Neural cell (in vitro differentiated cells): ENCODE measurements at regions not wholly inside any gene's neighbourhood (a gene's known extent, or its start where the extent isn't known, plus 50 kb on each side); places are given as distances from the start of the nearest gene placed in this dataset.

Source experiments
- H2AFZ ChIP-seq: fragments of 200-600, 300-800 bp; sonication (generic), shearing (Covaris generic); 2 replicates; pipeline ENCODE4 v1.6.0; 2014; ENCODE audit warnings: low read depth, mild to moderate bottlenecking, antibody characterized with exemption, low read length, moderate library complexity
- H3F3A ChIP-seq: fragments of 200-600 bp; shearing (Covaris generic); 2 replicates; pipeline ENCODE4 v1.6.1; 2016; ENCODE audit warnings: mild to moderate bottlenecking, moderate library complexity, mixed read lengths, antibody characterized with exemption, low read length; ENCODE audit not compliant: insufficient read depth, poor library complexity, severe bottlenecking
- H3K27ac ChIP-seq: fragments of 200-600, 300-800 bp; sonication (generic), shearing (Covaris generic); 2 replicates; pipeline ENCODE4 v1.5.1; 2014; ENCODE audit warnings: mild to moderate bottlenecking, low read length, moderate library complexity
- H3K27me3 ChIP-seq: fragments of 300-800, 200-600 bp; sonication (generic), shearing (Covaris generic); 2 replicates; pipeline ENCODE4 v1.6.0; 2014; ENCODE audit warnings: mild to moderate bottlenecking, low read depth, low read length, moderate library complexity; ENCODE audit not compliant: insufficient read depth
- H3K36me3 ChIP-seq: fragments of 300-800, 200-600 bp; sonication (generic), shearing (Covaris generic); 2 replicates; pipeline ENCODE4 v1.5.1; 2014; ENCODE audit warnings: mild to moderate bottlenecking, antibody characterized with exemption, low read length, moderate library complexity; ENCODE audit not compliant: insufficient read depth
- H3K4me2 ChIP-seq: fragments of 300-800, 200-600 bp; sonication (generic), shearing (Covaris generic); 2 replicates; pipeline ENCODE4 v1.6.0; 2014; ENCODE audit warnings: mild to moderate bottlenecking, low read length
- H3K4me3 ChIP-seq: fragments of 300-800, 200-600 bp; sonication (generic), shearing (Covaris generic); 2 replicates; pipeline ENCODE4 v1.5.1; 2014; ENCODE audit warnings: mild to moderate bottlenecking, low read length, moderate library complexity
- H3K79me2 ChIP-seq: fragments of 200-600 bp; shearing (Covaris generic); replicated peaks from 2 replicates; pipeline ENCODE4 v1.6.0; 2014; ENCODE audit warnings: mild to moderate bottlenecking, low read length, moderate library complexity; ENCODE audit not compliant: insufficient read depth
- H3K9ac ChIP-seq: fragments of 300-800, 200-600 bp; sonication (generic), shearing (Covaris generic); 2 replicates; pipeline ENCODE4 v1.6.1; 2016; ENCODE audit warnings: mild to moderate bottlenecking, low read length, mixed read lengths
- H3K9me2 ChIP-seq: fragments of 200-600 bp; shearing (Covaris generic); 2 replicates; pipeline ENCODE4 v1.6.1; 2016; ENCODE audit warnings: mild to moderate bottlenecking, low read length, mixed read lengths; ENCODE audit not compliant: insufficient read depth
- H3K9me3 ChIP-seq: fragments of 200-600, 300-800 bp; sonication (generic), shearing (Covaris generic); 2 replicates; pipeline ENCODE4 v1.6.1; 2016; ENCODE audit warnings: mild to moderate bottlenecking, mixed run types, low read length, moderate library complexity, mixed read lengths
- H4K20me1 ChIP-seq: fragments of 200-600 bp; shearing (Covaris generic); 2 replicates; pipeline ENCODE4 v1.6.1; 2016; ENCODE audit warnings: mild to moderate bottlenecking, mixed run types; ENCODE audit not compliant: insufficient read depth
- EP300 ChIP-seq: fragments of 450-650 bp; conservative IDR thresholded peaks from 2 replicates; pipeline ENCODE4 v1.6.1; 2014; ENCODE audit warnings: antibody characterized with exemption, mild to moderate bottlenecking, moderate library complexity; ENCODE audit not compliant: poor library complexity, severe bottlenecking
- EZH2 ChIP-seq: fragments of 200-600, 300-800 bp; shearing (Covaris generic), sonication (generic); IDR thresholded peaks from 2 replicates; pipeline ENCODE4 v1.6.1; 2014; ENCODE audit warnings: antibody characterized with exemption, low read length, borderline replicate concordance, mild to moderate bottlenecking; ENCODE audit not compliant: insufficient read depth, poor library complexity, severe bottlenecking
- MXI1 ChIP-seq: fragments of 450-650 bp; conservative IDR thresholded peaks from 2 replicates; pipeline ENCODE4 v1.6.1; 2014; ENCODE audit warnings: antibody characterized with exemption, mild to moderate bottlenecking; ENCODE audit not compliant: poor library complexity, severe bottlenecking
- POLR2AphosphoS5 ChIP-seq: IDR thresholded peaks from 2 replicates; pipeline ENCODE4 v1.6.1; 2012
- RAD21 ChIP-seq: fragments of 450-650 bp; conservative IDR thresholded peaks from 2 replicates; pipeline ENCODE4 v1.6.1; 2014; ENCODE audit warnings: antibody characterized with exemption, mild to moderate bottlenecking, moderate library complexity
- SMC3 ChIP-seq: fragments of 450-650 bp; conservative IDR thresholded peaks from 2 replicates; pipeline ENCODE4 v1.6.1; 2014; ENCODE audit warnings: antibody characterized with exemption, mild to moderate bottlenecking, moderate library complexity; ENCODE audit not compliant: poor library complexity
- TAF1 ChIP-seq: IDR thresholded peaks from 2 replicates; pipeline ENCODE4 v1.6.1; 2012; ENCODE audit warnings: low read depth
- TF ChIP-seq, protein P1 (sequence below): fragments of 450-650 bp; IDR thresholded peaks from 2 replicates; pipeline ENCODE4 v1.5.1; 2014; ENCODE audit warnings: antibody characterized with exemption, mild to moderate bottlenecking, moderate library complexity; ENCODE audit not compliant: poor library complexity, severe bottlenecking
- TF ChIP-seq, protein P2 (sequence below): IDR thresholded peaks from 2 replicates; pipeline ENCODE4 v1.6.1; 2012; ENCODE audit warnings: borderline replicate concordance

DNA sequence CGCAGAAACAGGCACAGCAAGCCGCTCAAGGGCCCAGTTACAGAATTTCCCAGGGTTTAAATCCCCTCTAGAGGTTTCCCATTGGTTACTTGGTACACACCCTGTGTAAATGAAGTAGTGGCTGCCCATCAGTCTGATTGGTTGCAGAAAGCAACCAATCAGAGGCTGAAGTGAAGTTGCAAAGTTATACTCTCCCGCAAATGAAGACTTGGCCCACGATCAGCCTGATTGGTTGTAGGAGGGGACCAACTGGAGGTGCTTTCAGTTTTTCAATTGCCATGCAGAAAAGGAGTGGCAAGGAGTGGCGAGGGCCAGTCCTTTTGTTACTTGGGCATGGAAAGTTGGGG, 909.2 kb upstream of the AUTS2 start:
- Histone ChIP-seq H3K9ac (no peak overlapping the region), H3K27ac (no peak overlapping the region), H2AFZ (no peak overlapping the region), H3K36me3 (no peaks in the 10 kb centered on the region), H3K9me2 (no peaks in the 10 kb centered on the region), H3K27me3 (no peaks in the 10 kb centered on the region), H4K20me1 (no peaks in the 10 kb centered on the region), H3K79me2 (no peaks in the 10 kb centered on the region), H3K9me3 (no peaks in the 10 kb centered on the region), H3K4me3 (no peak overlapping the region), H3K4me2 (no peak overlapping the region), H3F3A (no peaks in the 10 kb centered on the region)
- TF ChIP-seq, protein P1, sequence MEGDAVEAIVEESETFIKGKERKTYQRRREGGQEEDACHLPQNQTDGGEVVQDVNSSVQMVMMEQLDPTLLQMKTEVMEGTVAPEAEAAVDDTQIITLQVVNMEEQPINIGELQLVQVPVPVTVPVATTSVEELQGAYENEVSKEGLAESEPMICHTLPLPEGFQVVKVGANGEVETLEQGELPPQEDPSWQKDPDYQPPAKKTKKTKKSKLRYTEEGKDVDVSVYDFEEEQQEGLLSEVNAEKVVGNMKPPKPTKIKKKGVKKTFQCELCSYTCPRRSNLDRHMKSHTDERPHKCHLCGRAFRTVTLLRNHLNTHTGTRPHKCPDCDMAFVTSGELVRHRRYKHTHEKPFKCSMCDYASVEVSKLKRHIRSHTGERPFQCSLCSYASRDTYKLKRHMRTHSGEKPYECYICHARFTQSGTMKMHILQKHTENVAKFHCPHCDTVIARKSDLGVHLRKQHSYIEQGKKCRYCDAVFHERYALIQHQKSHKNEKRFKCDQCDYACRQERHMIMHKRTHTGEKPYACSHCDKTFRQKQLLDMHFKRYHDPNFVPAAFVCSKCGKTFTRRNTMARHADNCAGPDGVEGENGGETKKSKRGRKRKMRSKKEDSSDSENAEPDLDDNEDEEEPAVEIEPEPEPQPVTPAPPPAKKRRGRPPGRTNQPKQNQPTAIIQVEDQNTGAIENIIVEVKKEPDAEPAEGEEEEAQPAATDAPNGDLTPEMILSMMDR: no peak
- TF ChIP-seq RAD21: no peak
- TF ChIP-seq, protein P2, sequence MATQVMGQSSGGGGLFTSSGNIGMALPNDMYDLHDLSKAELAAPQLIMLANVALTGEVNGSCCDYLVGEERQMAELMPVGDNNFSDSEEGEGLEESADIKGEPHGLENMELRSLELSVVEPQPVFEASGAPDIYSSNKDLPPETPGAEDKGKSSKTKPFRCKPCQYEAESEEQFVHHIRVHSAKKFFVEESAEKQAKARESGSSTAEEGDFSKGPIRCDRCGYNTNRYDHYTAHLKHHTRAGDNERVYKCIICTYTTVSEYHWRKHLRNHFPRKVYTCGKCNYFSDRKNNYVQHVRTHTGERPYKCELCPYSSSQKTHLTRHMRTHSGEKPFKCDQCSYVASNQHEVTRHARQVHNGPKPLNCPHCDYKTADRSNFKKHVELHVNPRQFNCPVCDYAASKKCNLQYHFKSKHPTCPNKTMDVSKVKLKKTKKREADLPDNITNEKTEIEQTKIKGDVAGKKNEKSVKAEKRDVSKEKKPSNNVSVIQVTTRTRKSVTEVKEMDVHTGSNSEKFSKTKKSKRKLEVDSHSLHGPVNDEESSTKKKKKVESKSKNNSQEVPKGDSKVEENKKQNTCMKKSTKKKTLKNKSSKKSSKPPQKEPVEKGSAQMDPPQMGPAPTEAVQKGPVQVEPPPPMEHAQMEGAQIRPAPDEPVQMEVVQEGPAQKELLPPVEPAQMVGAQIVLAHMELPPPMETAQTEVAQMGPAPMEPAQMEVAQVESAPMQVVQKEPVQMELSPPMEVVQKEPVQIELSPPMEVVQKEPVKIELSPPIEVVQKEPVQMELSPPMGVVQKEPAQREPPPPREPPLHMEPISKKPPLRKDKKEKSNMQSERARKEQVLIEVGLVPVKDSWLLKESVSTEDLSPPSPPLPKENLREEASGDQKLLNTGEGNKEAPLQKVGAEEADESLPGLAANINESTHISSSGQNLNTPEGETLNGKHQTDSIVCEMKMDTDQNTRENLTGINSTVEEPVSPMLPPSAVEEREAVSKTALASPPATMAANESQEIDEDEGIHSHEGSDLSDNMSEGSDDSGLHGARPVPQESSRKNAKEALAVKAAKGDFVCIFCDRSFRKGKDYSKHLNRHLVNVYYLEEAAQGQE: no peak
- no peak for TF ChIP-seq MXI1
- no peak for TF ChIP-seq EP300
- TF ChIP-seq POLR2AphosphoS5: no peak
- TF ChIP-seq EZH2: no peak
- no peak for TF ChIP-seq SMC3
- no peak for TF ChIP-seq TAF1

DNA sequence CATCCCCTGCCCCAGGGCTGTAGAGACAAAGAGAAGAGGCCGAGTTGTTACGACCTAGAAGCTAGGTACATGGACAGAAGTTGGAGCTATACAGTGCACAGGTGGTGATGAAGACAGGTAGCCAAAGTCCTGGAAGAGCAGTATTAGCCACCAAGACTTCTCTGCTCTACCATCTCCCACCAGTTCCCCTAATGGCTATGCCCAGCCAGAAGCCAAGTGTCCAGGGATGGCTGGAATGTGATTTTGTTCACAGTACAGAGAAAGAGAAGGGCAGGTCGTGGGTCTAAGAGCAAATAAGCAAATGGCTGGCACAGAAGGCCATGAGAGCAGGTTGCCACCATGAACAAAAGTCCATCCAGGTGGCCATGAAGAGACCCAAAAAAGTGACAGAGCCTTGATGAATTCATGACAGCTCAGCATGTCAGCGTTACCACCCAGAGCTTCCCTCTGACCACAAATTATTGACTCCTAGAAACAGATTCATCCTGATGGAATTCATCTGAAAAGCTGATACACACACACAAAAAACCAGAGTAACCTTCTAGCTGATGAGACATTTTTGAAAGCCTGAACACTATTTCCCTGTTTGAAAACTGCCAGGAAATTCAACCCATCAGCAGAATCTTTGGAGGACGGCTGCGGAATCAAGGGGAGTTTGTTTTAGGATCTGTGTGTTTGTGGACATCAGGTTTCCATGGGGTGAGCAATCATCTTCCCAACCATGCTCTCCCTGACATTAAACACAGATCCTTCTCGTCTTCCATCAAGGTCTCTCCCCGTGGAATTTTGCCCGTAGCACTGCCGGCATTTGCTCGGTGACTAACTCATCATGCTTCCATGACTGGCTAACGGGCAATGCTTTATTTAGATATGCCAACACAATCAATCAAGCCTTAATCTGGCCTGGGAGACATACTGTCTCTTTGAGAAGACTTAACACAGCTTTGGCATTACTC, 906.7 kb upstream of the AUTS2 start:
- no peaks in the 10 kb centered on the region for H3K36me3 ChIP-seq
- no peak for TF ChIP-seq EP300
- no peak for TF ChIP-seq SMC3
- TF ChIP-seq RAD21: no peak
- TF ChIP-seq, protein P2: no peak
- TF ChIP-seq POLR2AphosphoS5: no peak
- TF ChIP-seq, protein P1: no peak
- no peak for TF ChIP-seq MXI1
- TF ChIP-seq TAF1: no peak
- H3K27ac ChIP-seq: no peak overlapping the region
- H2AFZ ChIP-seq: no peak overlapping the region
- H3K79me2 ChIP-seq: no peaks in the 10 kb centered on the region
- no peaks in the 10 kb centered on the region for H3K9me2 ChIP-seq
- H3K27me3 ChIP-seq: no peaks in the 10 kb centered on the region
- H3K9ac ChIP-seq: no peak overlapping the region
- no peak overlapping the region for H3K4me3 ChIP-seq
- no peak overlapping the region for H3K4me2 ChIP-seq
- H4K20me1 ChIP-seq: no peaks in the 10 kb centered on the region
- H3F3A ChIP-seq: no peaks in the 10 kb centered on the region
- H3K9me3 ChIP-seq: no peaks in the 10 kb centered on the region
